GM06990 (cell line): ENCODE measurements at regions not wholly inside any gene's neighbourhood (a gene's known extent, or its start where the extent isn't known, plus 50 kb on each side); places are given as distances from the start of the nearest gene placed in this dataset.

Experiments
- DNase-seq: peaks from one replicate; pipeline ENCODE4 v3.0.0-alpha.2; 2011; ENCODE audit not compliant: insufficient read length; ENCODE audit errors: extremely low read depth
- H3K27me3 ChIP-seq: replicated peaks from 2 replicates; pipeline ENCODE4 v1.6.0; 2011; ENCODE audit warnings: low read length; ENCODE audit not compliant: control insufficient read depth, insufficient read depth
- H3K36me3 ChIP-seq: 2 replicates; pipeline ENCODE4 v1.5.1; 2011; ENCODE audit warnings: low read length; ENCODE audit not compliant: control insufficient read depth, insufficient read depth
- H3K4me3 ChIP-seq: replicated peaks from 2 replicates; pipeline ENCODE4 v1.5.1; 2011; ENCODE audit warnings: low read depth, mild to moderate bottlenecking, control low read depth, low read length
- CTCF ChIP-seq: IDR thresholded peaks from 2 replicates; pipeline ENCODE4 v1.5.1; 2011; ENCODE audit warnings: low read length, control low read depth, mild to moderate bottlenecking, inconsistent platforms; ENCODE audit not compliant: insufficient read depth, poor library complexity, severe bottlenecking

- H3K27me3 ChIP-seq, result no peaks in the 10 kb centered on the region
- no peak overlapping the region for H3K4me3 ChIP-seq
- DNase-seq, result no peak
Measured at GRCh38 chr12:63047146-63047545, 103.9 kb downstream of the AVPR1A start.

GRCh38 chr12:63045020-63045860, 105.8 kb downstream of the AVPR1A start:
- Histone ChIP-seq H3K36me3 (no peaks in the 10 kb centered on the region), H3K27me3 (no peaks in the 10 kb centered on the region), H3K4me3 (no peak overlapping the region)
- no peak for DNase-seq
- TF ChIP-seq CTCF, result no peak

More at GRCh38 chr12:63047146-63047545, 103.9 kb downstream of the AVPR1A start:
- no peak for TF ChIP-seq CTCF
- no peaks in the 10 kb centered on the region for H3K36me3 ChIP-seq

- DNase-seq, result no peak
- Histone ChIP-seq H3K27me3 (no peaks in the 10 kb centered on the region), H3K4me3 (no peak overlapping the region), H3K36me3 (no peaks in the 10 kb centered on the region)
- no peak for TF ChIP-seq CTCF
Measured at GRCh38 chr12:63042646-63043045, 107.7 kb upstream of the PPM1H start.

- no peak for DNase-seq
- no peaks in the 10 kb centered on the region for H3K36me3 ChIP-seq
- no peak for TF ChIP-seq CTCF
Measured at GRCh38 chr12:63041601-63042000, 106.7 kb upstream of the PPM1H start.

GRCh38 chr12:63040526-63041220, 105.7 kb upstream of the PPM1H start:
- H3K27me3 ChIP-seq, result no peaks in the 10 kb centered on the region
- no peak for TF ChIP-seq CTCF
- H3K4me3 ChIP-seq, result no peak overlapping the region
- DNase-seq, result no peak
- H3K36me3 ChIP-seq, result no peaks in the 10 kb centered on the region

More at GRCh38 chr12:63041601-63042000, 106.7 kb upstream of the PPM1H start:
- H3K4me3 ChIP-seq, result no peak overlapping the region
- H3K27me3 ChIP-seq, result no peaks in the 10 kb centered on the region
